HepG2 (cell line): ENCODE measurements at regions not wholly inside any gene's neighbourhood (a gene's known extent, or its start where the extent isn't known, plus 50 kb on each side); places are given as distances from the start of the nearest gene placed in this dataset.

Source experiments
- ATAC-seq: fragments of 200-7000 bp; cut with Tn5 transposase; 3 replicates; pipeline ENCODE4 v1.9.1; 2020; ENCODE audit warnings: mild to moderate bottlenecking, moderate library complexity
- BruUV-seq: library from RNA; stranded (reverse); fragments of 400-500 nt; replicated peaks from 2 replicates; lab custom pipeline; 2021; lab: Mats Ljungman, UMichigan
- CTCF ChIA-PET: fragments of 300-600 bp; formaldehyde crosslinking; extraction: SDS; loops from one replicate; lab custom pipeline; 2021; ENCODE audit warnings: low total read pairs, inconsistent platforms, low intra/inter-chr PET ratio; lab: Yijun Ruan, JAX
- POLR2A ChIA-PET: fragments of 350-600 bp; sonication (Branson Sonifier 250); formaldehyde crosslinking; loops from one replicate; lab custom pipeline; 2020; ENCODE audit warnings: antibody characterized with exemption, inconsistent platforms; lab: Yijun Ruan, JAX
- DNase-seq: peaks from one replicate; pipeline ENCODE4 v3.0.0-alpha.2; 2015; ENCODE audit warnings: low spot score
- FAIRE-seq: peaks from 3 replicates; lab custom pipeline; 2011; peaks lifted over from hg19 to GRCh38; lab: Jason Lieb, UNC
- H2AFZ ChIP-seq: one replicate; pipeline ENCODE4 v1.6.1; 2011; ENCODE audit warnings: low read length, inconsistent platforms
- H3K27ac ChIP-seq: fragments of 300-600 bp; 3 replicates; pipeline ENCODE4 v1.8.0; 2011; ENCODE audit warnings: mixed run types, mild to moderate bottlenecking, mixed read lengths, low read length, inconsistent platforms; ENCODE audit not compliant: insufficient read depth; ENCODE audit errors: extremely low read length
- H3K27me3 ChIP-seq, 2 experiments: fragments of 200-600 bp in 1 of 2; 2 replicates in 1 of 2; 3 replicates in 1 of 2; pipeline versions ENCODE4 v1.6.0 to v1.8.0; 2011; ENCODE audit warnings: low read length in 2 of 2, mild to moderate bottlenecking in 2 of 2, moderate library complexity in 2 of 2, inconsistent platforms in 1 of 2; ENCODE audit not compliant: insufficient read depth in 2 of 2, control insufficient read depth in 1 of 2
- H3K36me3 ChIP-seq, 2 experiments: fragments of 200-600 bp in 1 of 2; replicated peaks in 1 of 2; 2 replicates in 1 of 2; 3 replicates in 1 of 2; pipeline versions ENCODE4 v1.5.1 to v1.8.0; 2011; ENCODE audit warnings: low read length in 2 of 2, inconsistent platforms in 1 of 2; ENCODE audit not compliant: insufficient read depth in 2 of 2, control insufficient read depth in 1 of 2
- H3K4me1 ChIP-seq: 2 replicates; pipeline ENCODE4 v1.5.1; 2012; ENCODE audit warnings: low read length, inconsistent platforms; ENCODE audit not compliant: insufficient read depth
- H3K4me2 ChIP-seq: 2 replicates; pipeline ENCODE4 v1.6.0; 2011; ENCODE audit warnings: low read depth, low read length, inconsistent platforms
- H3K4me3 ChIP-seq, 3 experiments: fragments of 200-600 bp in 1 of 3; sonication (generic), shearing (Covaris generic) in 1 of 3; replicated peaks in 1 of 3; 2 replicates each; pipeline ENCODE4 v1.5.1; 2011 to 2016; ENCODE audit warnings: low read length in 3 of 3, inconsistent platforms in 2 of 3, low read depth in 2 of 3, mild to moderate bottlenecking in 2 of 3, control low read depth in 1 of 3, mixed read lengths in 1 of 3; ENCODE audit not compliant: insufficient read depth in 1 of 3
- H3K79me2 ChIP-seq: one replicate; pipeline ENCODE4 v1.6.1; 2011; ENCODE audit warnings: low read length, inconsistent platforms; ENCODE audit not compliant: insufficient read depth
- H3K9ac ChIP-seq: 2 replicates; pipeline ENCODE4 v1.6.0; 2011; ENCODE audit warnings: mild to moderate bottlenecking, low read depth, low read length, inconsistent platforms; ENCODE audit not compliant: insufficient read depth
- H3K9me3 ChIP-seq: 2 replicates; pipeline ENCODE4 v1.5.1; 2012; ENCODE audit warnings: mild to moderate bottlenecking, low read length
- H4K20me1 ChIP-seq: 2 replicates; pipeline ENCODE4 v1.6.0; 2011; ENCODE audit warnings: inconsistent platforms, mild to moderate bottlenecking, low read length, moderate library complexity; ENCODE audit not compliant: insufficient read depth
- ATF7 ChIP-seq, 2 experiments: fragments of 450-650 bp in 1 of 2; sonication (generic) in 1 of 2; formaldehyde crosslinking in 1 of 2; IDR thresholded peaks; 2 replicates each; pipeline versions ENCODE4 v1.4.0 to v1.6.1; 2016 to 2020; ENCODE audit warnings: antibody characterized with exemption in 1 of 2, mild to moderate bottlenecking in 1 of 2, missing genetic modification reagents in 1 of 2
- BCL3 ChIP-seq: sonication (generic); formaldehyde crosslinking; IDR thresholded peaks from 2 replicates; pipeline ENCODE4 v1.5.1; 2020; ENCODE audit warnings: mild to moderate bottlenecking, missing genetic modification reagents, moderate library complexity
- CBX2 ChIP-seq, 2 experiments: fragments of 200-600 bp in 1 of 2; sonication (generic); formaldehyde crosslinking in 1 of 2; IDR thresholded peaks; 2 replicates each; pipeline versions ENCODE4 v1.7.0 to v1.8.1; 2018 to 2022; ENCODE audit warnings: low read depth in 2 of 2, low read length in 1 of 2, mild to moderate bottlenecking in 1 of 2, missing genetic modification reagents in 1 of 2
- CEBPB ChIP-seq: IDR thresholded peaks from 2 replicates; pipeline ENCODE4 v1.6.1; 2011; ENCODE audit warnings: low read depth, low read length, improper control_type of control experiment, borderline replicate concordance
- HOMEZ ChIP-seq: IDR thresholded peaks from 2 replicates; pipeline ENCODE4 v1.6.1; 2016; ENCODE audit warnings: low read depth
- IRX3 ChIP-seq: sonication (generic); formaldehyde crosslinking; IDR thresholded peaks from 2 replicates; pipeline ENCODE4 v1.8.1; 2023; ENCODE audit warnings: mild to moderate bottlenecking, low read depth, missing genetic modification reagents, borderline replicate concordance
- KDM6A ChIP-seq: IDR thresholded peaks from 2 replicates; pipeline ENCODE4 v1.6.1; 2016; ENCODE audit warnings: low read depth
- MAFK ChIP-seq, 2 experiments: IDR thresholded peaks in 1 of 2; conservative IDR thresholded peaks in 1 of 2; 2 replicates each; pipeline ENCODE4 v1.6.1; 2011; ENCODE audit warnings: improper control_type of control experiment in 2 of 2, low read length in 2 of 2
- SAFB2 ChIP-seq: sonication (generic); formaldehyde crosslinking; IDR thresholded peaks from 2 replicates; pipeline ENCODE4 v1.5.1; 2020; ENCODE audit warnings: missing genetic modification reagents, low read depth, mild to moderate bottlenecking, borderline replicate concordance
- TEAD3 ChIP-seq: optimal IDR thresholded peaks from 2 replicates; pipeline ENCODE3; 2016; ENCODE audit warnings: borderline replicate concordance
- ZC3H4 ChIP-seq: sonication (generic); formaldehyde crosslinking; IDR thresholded peaks from 2 replicates; pipeline ENCODE4 v1.4.0; 2020; ENCODE audit warnings: missing genetic modification reagents, borderline replicate concordance
- ZNF639 ChIP-seq: conservative IDR thresholded peaks from 2 replicates; pipeline ENCODE4 v1.6.1; 2018; ENCODE audit warnings: missing genetic modification reagents
- WGBS: methylation state at CpG from one replicate; pipeline ENCODE4 v1.1.6; 2017; ENCODE audit warnings: low lambda C conversion rate; 5-methylcytosine and 5-hydroxymethylcytosine counted together
- in situ Hi-C: cut with HindIII; loops from 2 replicates; pipeline ENCODE4 v1.10.0; 2017; ENCODE audit warnings: low pct_unique_long_range_greater_than_20kb; ENCODE audit not compliant: extremely low pct_ligation_motif_present
- intact Hi-C: fragments of 100-400 bp; cut with micrococcal nuclease; formaldehyde crosslinking; loops from one replicate; pipeline ENCODE4 v1.10.0; 2022; ENCODE audit not compliant: unreplicated experiment
- TF ChIP-seq, protein P1 (sequence below): sonication (generic); formaldehyde crosslinking; IDR thresholded peaks from 2 replicates; pipeline ENCODE4 v1.5.1; 2020; ENCODE audit warnings: mild to moderate bottlenecking, missing genetic modification reagents
- TF ChIP-seq, protein P2 (sequence below): sonication (generic); formaldehyde crosslinking; IDR thresholded peaks from 2 replicates; pipeline ENCODE4 v1.8.0; 2022; ENCODE audit warnings: mild to moderate bottlenecking, missing genetic modification reagents

GRCh38 chr11:25633230-25633629, 698.7 kb upstream of the ANO3 start:
- no peak overlapping the region for H3K4me3 ChIP-seq
- no peak overlapping the region for H2AFZ ChIP-seq
- no peak for FAIRE-seq
- peaks cover 19% of the 10 kb centered on the region; the same call in 1 of the 2 replicates for H3K9me3 ChIP-seq
- H3K9ac ChIP-seq: no peak overlapping the region
- intact Hi-C loops (no loop called here), in situ Hi-C loops (no loop called here)
- no TSS peak for BruUV-seq
- TF ChIP-seq KDM6A (no peak), SAFB2 (CRISPR knock-in tag) (no peak), IRX3 (CRISPR knock-in tag) (no peak), CBX2 (IDR thresholded peaks at IDR 0.05; ENCODE audit: low read depth, low read length) (no peak), CBX2 (CRISPR knock-in tag; IDR thresholded peaks at IDR 0.05; ENCODE audit: low read depth) (no peak), ZC3H4 (CRISPR knock-in tag) (no peak), BCL3 (CRISPR knock-in tag) (no peak), ATF7 (IDR thresholded peaks at IDR 0.05) (peak; percentile 67), ATF7 (CRISPR knock-in tag; IDR thresholded peaks at IDR 0.05) (no peak), ZNF639 (CRISPR knock-in tag) (no peak), TEAD3 (CRISPR knock-in tag) (no peak), CEBPB (0 out of 2 replicates have a peak, but pooled peaks have one; percentile 14), HOMEZ (CRISPR knock-in tag) (no peak), MAFK (conservative IDR thresholded peaks at IDR 0.05 in 1 of 2, IDR thresholded peaks at IDR 0.05 in 1 of 2; ENCODE audit: low read length in 2 of 2) (no peak)
- TF ChIP-seq, protein P1, sequence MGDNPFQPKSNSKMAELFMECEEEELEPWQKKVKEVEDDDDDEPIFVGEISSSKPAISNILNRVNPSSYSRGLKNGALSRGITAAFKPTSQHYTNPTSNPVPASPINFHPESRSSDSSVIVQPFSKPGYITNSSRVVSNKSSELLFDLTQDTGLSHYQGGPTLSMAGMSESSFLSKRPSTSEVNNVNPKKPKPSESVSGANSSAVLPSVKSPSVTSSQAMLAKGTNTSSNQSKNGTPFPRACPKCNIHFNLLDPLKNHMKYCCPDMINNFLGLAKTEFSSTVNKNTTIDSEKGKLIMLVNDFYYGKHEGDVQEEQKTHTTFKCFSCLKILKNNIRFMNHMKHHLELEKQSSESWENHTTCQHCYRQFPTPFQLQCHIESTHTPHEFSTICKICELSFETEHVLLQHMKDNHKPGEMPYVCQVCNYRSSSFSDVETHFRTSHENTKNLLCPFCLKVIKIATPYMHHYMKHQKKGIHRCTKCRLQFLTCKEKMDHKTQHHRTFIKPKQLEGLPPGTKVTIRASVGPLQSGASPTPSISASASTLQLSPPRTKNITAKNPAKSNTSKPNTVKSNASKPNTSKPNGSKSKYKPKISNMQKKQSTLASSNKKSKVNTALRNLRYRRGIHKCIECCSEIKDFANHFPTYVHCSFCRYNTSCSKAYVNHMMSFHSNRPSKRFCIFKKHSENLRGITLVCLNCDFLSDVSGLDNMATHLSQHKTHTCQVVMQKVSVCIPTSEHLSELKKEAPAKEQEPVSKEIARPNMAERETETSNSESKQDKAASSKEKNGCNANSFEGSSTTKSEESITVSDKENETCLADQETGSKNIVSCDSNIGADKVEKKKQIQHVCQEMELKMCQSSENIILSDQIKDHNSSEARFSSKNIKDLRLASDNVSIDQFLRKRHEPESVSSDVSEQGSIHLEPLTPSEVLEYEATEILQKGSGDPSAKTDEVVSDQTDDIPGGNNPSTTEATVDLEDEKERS: no peak
- TF ChIP-seq, protein P2, sequence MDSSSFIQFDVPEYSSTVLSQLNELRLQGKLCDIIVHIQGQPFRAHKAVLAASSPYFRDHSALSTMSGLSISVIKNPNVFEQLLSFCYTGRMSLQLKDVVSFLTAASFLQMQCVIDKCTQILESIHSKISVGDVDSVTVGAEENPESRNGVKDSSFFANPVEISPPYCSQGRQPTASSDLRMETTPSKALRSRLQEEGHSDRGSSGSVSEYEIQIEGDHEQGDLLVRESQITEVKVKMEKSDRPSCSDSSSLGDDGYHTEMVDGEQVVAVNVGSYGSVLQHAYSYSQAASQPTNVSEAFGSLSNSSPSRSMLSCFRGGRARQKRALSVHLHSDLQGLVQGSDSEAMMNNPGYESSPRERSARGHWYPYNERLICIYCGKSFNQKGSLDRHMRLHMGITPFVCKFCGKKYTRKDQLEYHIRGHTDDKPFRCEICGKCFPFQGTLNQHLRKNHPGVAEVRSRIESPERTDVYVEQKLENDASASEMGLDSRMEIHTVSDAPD: no peak
- 0% methylated on average over 1 of the region's 1 CpG for WGBS
- no peaks in the 10 kb centered on the region for H3K4me1 ChIP-seq
- H4K20me1 ChIP-seq: no peaks in the 10 kb centered on the region
- no peak for DNase-seq
- H3K4me2 ChIP-seq: no peak overlapping the region
- no peak overlapping the region for H3K27ac ChIP-seq
- no peaks in the 10 kb centered on the region for H3K27me3 ChIP-seq
- no peak for ATAC-seq
- POLR2A ChIA-PET: no interaction called here
- H3K79me2 ChIP-seq: no peaks in the 10 kb centered on the region
- CTCF ChIA-PET: no interaction called here
- no peaks in the 10 kb centered on the region for H3K36me3 ChIP-seq
